SIG-M5 treated with dmso at 0.1 percent for 504 hours (cell line): ENCODE measurements at regions not wholly inside any gene's neighbourhood (a gene's known extent, or its start where the extent isn't known, plus 50 kb on each side); places are given as distances from the start of the nearest gene placed in this dataset.
"Not testable (repeated sequence)": the region's sequence is repeated elsewhere in the genome, so short reads cannot be mapped to it uniquely, and the experiment has no call there.

Source experiments
- DNase-seq: peaks from one replicate; lab custom pipeline; 2025; ENCODE audit not compliant: unreplicated experiment; lab: John Stamatoyannopoulos, UW

DNA sequence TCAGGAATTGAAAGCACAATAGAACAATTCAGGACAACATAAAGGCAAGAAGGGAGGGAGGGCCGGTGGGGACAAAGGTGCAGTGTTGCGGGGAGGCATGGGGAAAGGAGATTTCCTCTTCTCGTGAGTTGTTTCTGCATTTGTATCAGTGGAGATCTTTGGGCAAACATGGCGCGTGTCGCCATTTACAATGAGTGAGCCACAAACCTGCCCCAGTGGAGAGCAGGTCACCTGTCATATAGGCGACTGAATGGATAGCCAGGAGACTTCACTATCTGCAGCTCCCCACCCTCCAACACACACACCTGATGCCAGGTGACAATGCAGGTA lies 87.7 kb upstream of the SLC45A1 start:
- no peak for DNase-seq

DNA sequence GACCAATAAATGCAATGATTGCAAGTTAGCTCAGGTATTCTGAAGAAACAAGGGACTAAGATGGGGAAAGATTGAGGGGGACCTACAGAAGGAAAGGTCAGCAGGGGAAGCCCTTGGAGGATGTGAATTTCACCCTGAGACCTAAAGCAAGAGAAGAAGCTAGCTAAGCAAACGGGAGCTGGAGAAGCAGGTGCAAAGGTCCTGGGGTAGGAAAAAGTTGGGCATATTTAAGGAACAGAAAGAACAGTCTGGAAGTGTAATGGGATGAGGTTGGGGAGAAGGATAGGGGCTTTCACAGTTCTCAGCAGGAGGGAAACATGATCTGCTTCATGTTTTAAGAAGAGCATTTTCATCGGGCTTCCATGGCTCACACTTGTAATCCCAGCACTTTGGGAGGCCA lies 89.7 kb upstream of the SLC45A1 start:
- DNase-seq = no peak

DNA sequence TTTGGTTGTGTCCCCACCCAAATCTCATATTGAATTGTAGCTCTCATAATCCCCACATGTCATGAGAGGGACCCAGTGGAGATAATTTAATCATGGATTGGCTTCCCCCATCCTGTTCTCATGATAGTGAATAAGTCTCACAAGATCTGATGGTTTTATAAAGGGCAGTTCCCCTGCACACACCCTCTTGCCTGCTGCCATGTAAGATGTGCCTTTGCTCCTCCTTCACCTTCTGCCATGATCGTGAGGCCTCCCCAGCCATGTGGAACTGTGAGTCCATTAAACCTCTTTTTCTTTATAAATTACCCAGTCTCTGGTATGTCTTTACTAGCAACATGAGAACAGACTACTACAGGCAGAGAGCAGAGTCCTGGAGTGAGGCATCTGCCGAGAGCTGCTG lies 90.2 kb upstream of the SLC45A1 start:
- DNase-seq = not testable (repeated sequence)

DNA sequence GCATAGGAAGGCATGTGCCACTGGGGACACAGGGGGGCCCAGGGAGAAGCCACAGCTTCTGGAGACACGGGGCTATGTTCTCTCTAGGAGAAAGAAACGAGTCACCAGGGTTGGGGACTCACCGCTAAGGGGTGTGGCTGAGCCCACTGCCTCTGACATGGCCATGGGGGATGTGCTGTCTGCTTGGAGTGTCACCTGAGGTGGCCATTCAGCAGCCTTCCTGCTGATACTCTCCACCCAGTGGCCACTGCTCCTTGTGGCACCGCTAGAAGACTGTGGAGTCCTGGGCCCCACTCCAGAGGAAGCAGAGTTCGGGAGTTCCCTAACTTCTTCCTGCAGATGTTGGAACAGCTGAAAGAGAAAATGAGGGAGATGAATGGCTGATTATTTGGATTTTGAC lies 91.2 kb upstream of the SLC45A1 start:
- no peak for DNase-seq

DNA sequence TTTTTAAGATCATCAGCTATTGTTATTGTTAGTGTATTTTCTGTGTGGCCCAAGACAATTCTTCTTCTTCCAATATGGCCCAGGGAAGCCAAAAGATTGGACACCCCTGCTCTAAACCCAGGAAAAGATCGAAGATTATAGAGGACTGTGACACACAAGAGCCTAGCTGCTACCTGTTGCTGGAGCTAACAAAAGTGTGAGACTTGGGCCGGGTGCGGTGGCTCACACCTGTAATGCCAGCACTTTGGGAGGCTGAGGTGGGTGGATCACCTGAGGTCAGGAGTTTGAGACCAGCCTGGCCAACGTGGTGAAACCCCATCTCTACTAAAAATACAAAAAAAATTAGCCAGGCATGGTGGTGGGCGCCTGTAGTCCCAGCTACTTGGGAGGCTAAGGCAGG lies 91.9 kb upstream of the SLC45A1 start:
- DNase-seq = not testable (repeated sequence)

DNA sequence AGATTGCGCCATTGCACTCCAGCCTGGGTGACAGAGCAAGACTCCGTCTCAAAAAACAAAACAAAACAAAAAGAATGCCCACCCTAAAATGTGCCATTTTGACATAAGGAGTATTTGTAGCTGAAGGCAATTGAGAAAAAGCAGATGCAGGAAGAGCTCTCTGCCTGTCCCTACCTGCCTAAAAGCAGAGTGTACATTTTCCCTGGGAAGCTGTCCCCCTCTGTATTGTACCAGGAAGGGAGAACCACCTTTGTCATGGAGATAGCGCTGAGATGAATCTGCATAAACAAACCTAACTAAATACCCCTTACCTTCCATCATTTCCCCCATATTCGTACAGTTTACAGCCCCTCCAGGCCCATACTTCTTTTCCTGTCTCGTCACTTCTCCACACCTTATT lies 94.4 kb upstream of the SLC45A1 start:
- DNase-seq = no peak

DNA sequence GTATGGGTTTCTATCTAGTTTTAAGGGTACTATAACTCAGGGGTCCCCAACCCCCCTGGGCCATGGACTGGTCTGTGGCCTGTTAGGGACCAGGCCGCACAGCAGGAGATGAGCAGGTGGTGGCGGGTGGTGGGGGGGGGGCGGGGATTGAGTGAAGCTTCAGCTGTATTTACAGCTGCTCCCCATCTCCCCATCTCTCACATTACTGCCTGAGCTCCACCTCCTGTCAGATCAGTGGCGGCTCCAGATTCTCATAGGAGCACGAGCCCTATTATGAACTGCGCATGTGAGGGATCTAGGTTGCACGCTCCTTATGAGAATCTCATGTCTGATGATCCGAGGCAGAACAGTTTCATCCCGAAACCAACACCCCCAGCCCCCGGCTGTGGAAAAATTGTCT lies 95.1 kb upstream of the SLC45A1 start:
- DNase-seq = no peak

DNA sequence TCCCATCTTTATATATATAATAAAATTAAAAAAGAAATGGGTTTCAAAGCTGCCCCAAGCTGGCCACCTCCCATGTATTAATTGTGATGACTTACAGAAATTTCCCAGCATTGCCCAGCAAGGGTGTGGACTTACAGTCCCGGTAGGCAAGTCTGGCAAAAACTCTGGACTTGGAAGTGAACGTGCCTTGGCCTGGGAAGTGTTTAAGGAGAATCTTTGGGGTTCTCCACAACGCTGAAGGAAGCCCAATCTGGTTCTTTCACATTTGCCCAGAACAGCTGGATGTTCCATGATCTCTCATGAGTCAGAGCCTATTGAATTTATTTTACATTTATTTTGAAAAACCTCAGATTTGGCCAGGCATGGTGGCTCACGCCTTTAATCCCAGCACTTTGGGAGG lies 98.4 kb upstream of the SLC45A1 start:
- DNase-seq = no peak

DNA sequence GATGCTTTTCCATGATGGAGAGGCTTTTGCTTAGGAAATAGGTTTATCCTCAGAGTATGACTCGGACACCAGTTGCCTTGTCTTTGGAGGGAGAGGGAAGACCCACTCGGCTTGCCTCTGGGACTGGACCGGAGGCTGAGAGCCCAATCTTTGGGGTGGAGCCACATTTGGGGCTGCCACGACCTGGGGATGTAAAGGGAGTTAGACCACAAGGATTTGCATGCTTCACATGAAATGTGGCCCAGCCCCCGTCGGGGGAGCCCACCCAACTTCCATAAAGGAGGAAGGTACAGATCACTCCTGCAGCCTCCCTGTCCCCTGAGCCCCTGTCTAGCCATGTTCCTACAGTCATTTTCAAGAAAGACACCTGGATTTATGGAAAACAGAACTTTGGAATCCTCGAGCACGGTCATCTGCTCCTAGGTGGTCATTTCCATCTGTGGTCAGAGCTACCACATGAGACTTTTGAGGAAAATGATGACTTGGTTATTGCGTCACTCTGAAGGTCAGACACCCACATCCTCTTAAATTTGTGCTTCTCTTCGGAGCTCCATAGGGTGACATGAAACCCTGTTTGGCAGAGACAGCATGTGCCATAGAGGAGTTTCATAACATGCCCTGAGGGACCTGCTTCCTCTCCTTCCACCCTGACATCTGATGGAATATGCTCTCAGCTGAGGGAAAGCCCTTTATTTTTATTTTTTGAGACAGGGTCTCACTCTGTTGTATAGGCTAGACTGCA lies 99.4 kb upstream of the SLC45A1 start:
- DNase-seq = peak; percentile 81

DNA sequence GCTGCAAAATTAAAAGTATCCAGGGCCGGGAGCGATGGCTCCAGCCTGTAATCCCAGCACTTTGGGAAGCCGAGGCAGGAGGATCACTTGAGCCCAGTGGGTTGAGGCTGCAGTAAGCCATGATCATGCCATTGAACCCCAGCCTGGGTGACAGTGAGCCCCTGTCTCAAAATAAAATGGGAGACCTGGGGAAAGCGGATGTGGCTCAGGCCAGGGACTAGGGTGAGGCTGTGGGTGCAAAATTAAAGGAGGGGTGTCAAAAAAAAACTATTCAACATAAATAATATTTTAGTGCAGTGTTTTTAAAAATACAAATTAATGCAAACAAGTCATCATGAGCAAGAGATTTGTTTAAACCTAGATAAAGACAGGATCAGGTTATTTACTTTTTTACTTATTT lies 100.1 kb upstream of the SLC45A1 start:
- no peak for DNase-seq

DNA sequence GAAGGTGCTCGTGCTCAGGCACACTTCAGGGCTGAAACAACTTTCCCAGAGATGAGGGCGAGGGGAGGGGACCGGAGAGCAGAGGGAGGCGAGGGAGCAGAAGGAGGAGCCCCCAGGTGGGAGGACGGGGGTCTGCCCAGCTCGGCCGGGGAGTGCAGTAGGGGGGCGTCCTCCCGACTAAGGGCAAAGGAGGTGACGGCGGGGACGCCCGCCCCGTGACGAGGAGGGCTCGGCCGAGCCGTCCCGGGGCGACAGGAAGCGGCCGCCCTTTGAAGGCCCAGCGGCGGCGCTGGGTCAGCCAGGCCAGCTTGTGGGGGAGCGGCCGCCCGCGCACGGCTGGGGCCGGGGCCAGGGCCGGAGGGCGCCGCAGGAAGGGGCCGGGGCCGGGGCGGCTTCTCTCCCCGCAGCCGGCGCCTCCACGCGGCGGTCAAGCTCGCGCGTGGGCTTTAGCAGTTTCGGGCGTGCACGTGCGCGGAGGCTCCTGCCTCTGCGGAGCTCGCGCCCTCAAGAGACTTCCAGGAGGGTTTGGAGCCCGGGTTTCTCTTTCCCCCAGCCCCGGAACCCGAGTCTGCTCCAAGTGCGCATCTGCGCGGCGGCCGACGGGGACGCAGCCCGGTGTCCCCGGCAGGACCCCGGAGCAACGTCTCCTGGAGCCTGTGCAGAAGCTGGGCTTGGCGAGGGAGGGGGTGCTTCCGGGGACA lies 100.8 kb upstream of the SLC45A1 start:
- DNase-seq = no peak

DNA sequence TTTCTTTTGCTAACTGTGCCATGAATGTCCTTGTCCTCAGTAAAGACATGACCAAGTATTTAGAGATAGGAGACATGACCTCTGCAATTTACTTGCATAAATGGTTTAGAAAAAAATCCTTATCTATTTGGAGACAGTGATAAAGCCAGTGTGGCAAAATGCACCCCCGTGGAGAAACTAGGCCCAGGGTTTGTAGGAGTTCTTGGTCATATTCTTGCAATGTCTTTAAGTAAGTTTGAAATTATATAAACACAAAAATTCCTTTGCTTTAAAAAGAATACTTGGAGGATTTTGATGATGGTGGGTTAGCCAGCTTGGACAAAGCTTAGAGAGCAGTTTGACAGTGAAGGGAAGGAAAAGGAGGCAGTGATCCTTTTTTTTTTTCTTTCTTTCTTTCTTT lies 101.9 kb upstream of the SLC45A1 start:
- DNase-seq = no peak

DNA sequence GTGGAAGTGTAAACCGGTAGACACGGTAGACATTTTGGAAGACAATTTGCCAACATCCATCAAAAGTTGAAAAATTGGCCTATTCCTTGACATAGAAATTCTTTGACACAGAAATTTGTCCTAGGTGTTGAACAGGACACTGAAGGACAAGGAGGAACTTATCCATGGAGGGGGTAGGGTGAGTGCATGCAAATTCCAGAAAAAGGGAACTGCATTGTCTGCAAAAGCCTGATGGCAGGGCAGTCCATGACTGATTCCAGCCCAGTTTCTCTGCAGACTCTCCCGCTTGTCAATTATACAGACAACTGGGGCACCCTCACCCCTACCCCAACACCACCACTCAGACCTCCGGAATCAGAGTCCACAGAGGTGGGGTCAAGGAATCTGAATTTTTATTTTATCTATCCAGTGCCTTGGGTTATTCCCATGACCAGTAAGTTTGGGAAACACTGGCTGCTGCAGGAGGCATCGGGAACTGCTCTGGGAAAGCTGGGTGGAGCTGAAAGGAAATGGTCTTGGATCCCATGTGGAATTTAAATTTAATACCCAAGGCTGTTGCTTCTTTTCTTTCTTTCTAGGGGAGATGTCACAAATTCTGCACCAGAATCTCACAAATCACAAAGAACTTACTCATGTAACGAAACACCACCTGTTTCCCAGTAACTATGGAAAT lies 103.3 kb upstream of the SLC45A1 start:
- no peak for DNase-seq

DNA sequence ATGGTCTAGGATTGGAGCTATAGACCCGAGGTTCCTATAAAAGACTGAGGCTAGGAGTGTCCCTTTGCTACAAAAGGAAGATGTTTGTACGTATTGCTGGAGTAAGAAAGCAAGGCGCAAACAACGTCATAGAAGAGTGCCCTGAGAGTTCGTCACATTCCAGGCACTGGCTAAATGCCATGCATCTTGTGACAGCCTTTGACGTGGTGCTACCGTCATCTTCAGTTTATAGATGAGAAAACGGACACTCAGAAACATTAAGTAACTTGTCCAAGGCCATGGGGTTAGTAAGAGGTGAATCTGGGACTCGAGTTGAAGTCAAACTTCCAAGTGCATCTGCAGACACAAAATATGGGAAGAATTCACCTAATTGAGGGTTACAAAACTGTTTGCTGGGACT lies 104.2 kb upstream of the SLC45A1 start:
- no peak for DNase-seq

DNA sequence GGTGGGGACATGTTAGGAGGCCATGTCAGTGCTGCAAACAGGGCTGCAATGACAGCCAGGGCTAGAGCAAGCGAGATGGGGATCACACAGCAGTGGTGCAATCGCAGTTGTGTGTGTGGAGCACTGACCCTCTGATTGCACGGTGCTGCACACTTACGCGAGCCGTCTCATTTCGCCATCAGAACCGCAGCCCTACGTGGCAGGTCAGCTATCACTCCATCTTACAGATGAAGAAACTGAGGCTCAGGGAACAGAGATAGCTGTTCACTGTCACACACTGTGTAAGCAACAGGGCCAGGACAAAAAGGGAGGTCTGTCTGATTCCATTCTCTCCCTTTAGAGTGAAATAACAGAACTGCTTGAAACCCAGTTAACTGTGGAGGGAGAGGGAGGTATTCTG lies 104.8 kb upstream of the SLC45A1 start:
- DNase-seq = peak; percentile 10

DNA sequence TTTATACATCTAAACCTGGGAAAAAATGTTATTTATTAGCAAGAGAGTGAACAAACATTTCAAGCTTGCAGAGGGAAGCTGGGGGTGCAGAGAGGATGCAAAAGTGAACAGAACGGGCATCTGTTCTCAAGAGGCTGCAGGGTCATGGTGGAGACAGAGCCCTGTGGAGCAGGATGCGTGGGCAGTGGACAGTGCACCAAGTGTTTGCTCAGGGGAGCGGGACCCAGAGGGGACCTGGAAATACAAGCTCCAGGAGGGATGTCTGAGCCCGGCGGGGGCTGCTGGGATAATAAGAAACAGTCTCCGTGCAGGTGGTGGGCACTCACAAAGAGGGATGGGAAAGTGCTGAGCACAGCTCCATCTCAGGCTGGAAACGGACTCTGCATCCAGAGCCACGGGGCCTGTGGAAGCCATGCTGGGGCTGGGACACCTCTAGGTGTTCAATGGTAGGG lies 105.3 kb upstream of the SLC45A1 start:
- DNase-seq = no peak

DNA sequence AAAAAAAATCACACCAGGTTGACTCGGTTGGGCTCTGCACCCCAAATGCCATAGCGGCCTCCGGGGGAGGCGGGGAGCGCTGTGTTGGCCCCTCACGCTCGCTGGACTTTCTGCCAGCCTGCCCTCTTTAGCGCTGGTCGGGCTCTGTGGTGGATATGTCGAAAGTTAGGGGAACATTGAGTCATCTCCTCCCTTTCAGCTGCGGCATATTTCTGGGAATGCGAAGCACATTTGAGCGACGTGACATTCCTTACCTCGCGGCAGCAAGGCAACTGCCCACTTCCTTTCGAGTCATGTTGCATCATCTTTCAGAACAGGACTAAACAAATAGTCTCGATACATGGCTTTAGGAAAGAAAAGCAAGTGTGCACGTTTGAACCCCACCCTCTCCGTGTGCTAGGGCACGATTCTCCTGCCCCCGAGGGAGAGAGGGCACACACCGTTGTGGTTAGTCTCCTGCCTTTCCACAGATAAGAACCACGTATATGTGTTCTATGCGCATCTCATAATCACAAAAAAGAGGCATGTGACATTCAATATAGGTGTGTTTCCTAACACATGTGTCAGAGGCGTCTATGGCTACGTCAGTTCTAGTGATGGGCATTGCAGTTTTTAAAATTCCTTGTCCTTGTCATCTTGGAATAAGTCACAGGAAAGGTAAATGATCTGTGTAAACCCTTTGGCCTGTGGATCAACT lies 105.9 kb upstream of the SLC45A1 start:
- peak; percentile 80 for DNase-seq

DNA sequence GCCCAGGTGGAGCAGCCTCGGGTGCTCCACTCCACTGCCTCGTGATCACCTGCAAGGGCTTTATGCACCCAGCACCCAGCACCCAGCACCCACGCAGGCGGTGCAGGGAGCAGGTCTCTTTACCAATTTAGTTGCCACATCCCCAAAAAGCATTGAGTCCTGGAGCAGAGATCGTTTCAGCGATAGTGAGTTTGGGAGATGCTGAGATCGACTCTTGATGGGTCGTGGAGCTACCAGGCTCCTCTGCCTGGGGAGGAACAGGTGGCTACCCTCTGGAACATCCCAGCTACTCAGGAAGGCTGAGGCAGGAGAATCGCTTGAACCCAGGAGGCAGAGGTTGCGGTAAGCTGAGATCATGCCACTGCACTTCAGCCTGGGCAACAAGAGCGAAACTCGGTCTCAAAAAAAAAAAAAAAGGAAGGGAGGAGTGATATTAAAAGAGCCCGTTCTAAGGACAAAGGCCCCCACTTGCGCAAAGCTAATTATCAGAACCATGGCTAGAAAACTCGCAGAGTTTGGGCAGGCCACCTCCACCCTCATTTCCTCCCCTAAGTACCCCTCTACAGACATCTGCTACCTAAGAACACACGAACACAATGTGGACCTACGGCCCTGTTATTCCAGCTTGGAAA lies 106.5 kb upstream of the SLC45A1 start:
- DNase-seq = peak; percentile 74

DNA sequence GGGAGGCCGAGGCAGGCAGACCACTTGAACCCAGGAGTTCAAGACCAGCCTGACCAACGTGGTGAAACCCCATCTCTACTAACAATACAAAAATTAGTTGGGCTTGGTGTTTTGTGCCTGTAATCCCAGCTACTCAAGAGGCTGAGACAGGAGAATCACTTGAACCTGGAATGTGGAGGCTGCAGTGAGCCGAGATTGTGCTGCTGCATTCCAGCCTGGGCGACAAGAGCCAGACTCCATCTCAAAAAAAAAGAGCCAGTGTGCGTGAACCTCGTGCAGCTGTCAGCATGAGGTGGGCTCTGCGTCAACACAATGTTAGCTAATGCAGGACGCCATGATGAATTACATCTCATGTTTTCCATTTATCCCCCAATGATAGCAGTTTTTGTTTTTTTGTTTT lies 110.7 kb upstream of the SLC45A1 start:
- no peak for DNase-seq

DNA sequence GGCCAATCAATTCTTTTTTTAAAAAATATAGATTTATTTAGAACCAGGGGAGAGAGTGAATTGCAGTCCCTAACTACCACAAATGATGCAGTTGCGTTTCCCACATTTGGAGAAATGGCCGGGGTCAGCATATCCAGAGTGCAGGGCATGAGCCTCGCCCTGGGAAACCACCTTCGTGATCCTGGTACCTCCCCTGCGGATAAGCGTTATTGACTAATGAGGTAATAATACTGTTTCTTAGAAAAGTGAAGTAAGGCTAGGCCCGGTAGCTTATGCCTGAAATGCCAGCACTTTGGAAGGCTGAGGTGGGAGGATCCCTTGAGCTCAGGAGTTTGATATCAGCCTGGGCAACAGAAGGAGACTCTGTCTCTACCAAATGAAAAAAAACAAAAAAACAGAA lies 111.5 kb upstream of the SLC45A1 start:
- DNase-seq = no peak

DNA sequence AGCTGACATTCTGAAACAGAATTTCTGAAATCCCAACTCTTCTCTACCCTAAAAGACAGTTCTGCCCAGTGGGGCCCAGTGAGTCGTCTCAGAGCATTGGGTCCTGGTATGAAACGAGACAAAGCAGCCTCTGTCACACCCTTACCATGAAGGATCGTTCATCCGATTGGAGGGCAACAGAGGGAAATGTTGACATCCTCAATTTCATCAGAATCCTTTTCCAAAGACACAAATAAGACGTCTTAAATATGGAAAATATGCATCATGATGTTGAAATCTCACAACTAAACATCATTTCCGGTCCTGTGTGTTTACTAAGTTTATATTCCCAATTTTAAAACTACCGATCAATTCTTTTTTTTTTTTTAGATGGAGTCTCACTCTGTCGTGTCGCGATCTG lies 112.1 kb upstream of the SLC45A1 start:
- no peak for DNase-seq
